ENCODE measurements at regions not wholly inside any gene's neighbourhood (a gene's known extent, or its start where the extent isn't known, plus 50 kb on each side); places are given as distances from the start of the nearest gene placed in this dataset.

DNA sequence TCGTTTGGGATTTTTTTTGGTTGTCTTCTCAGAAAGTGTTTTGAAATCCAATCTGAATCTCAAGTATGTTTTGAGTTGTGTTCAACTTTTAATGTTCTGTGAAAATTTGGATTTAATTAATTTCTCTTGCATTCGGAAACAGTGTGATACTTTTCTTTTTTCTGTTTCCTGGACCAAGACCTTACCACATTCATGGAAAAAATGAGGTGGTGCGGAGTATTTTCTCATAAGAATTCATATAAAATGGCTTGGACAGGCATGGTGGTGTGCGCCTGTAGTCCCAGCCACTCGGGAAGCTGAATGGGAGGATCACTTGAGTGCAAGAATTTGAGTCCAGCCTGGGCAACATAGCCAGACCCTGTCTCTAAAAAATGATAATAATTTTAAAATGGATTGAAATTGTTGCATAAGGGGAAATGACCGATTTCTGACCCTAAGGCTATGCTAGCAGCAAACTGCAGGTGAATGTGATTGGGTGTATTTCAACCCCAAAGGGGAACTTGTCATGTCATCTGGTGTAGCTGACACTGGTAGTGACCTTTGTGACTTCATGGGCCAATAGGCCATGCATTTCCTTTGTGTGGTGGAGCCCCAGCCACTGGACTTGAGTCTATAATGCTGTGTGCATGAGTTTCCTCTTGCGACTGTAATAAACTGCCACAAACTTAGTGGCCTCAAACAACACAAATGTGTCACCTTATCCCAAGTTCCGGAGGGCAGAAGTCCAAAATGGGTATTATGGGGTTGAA, 123.5 kb upstream of the RFLNA start:
- H3K27me3 ChIP-seq = no peaks in the 10 kb centered on the region
- H3K79me2 ChIP-seq (ENCODE audit: low read depth) = no peaks in the 10 kb centered on the region
- TF ChIP-seq EZH2 (IDR thresholded peaks at IDR 0.05) = no peak
- TF ChIP-seq EZH2phosphoT487 (IDR thresholded peaks at IDR 0.05) = no peak
- TF ChIP-seq CTCF (IDR thresholded peaks at IDR 0.05) = no peak
- no peaks in the 10 kb centered on the region for H3K36me3 ChIP-seq
- peaks cover 2% of the 10 kb centered on the region for H3K4me1 Mint-ChIP-seq
- no peaks in the 10 kb centered on the region for H4K20me1 ChIP-seq (ENCODE audit: low read depth)
- no peak for DNase-seq (ENCODE audit: low spot score)
- no peak overlapping the region for H3K4me3 ChIP-seq
- H3K9me3 Mint-ChIP-seq = peaks cover 3% of the 10 kb centered on the region
- H2AFZ ChIP-seq (replicated peaks) = no peak overlapping the region
- no peaks in the 10 kb centered on the region for H3K9me3 ChIP-seq (ENCODE audit: low read depth)
- H3K4me1 ChIP-seq = no peaks in the 10 kb centered on the region
- no peak overlapping the region for H3K9ac ChIP-seq
- H3K27ac Mint-ChIP-seq = no peak overlapping the region
- H3K4me2 ChIP-seq = no peak overlapping the region
- peaks cover 2% of the 10 kb centered on the region for H3K36me3 Mint-ChIP-seq
- H3K27me3 Mint-ChIP-seq (ENCODE audit: insufficient read depth, low read depth) = peaks cover 2% of the 10 kb centered on the region
- H3K27ac ChIP-seq = no peak overlapping the region
- H3F3A ChIP-seq (ENCODE audit: low read depth) = no peaks in the 10 kb centered on the region
- H3K4me3 Mint-ChIP-seq = no peak overlapping the region

DNA sequence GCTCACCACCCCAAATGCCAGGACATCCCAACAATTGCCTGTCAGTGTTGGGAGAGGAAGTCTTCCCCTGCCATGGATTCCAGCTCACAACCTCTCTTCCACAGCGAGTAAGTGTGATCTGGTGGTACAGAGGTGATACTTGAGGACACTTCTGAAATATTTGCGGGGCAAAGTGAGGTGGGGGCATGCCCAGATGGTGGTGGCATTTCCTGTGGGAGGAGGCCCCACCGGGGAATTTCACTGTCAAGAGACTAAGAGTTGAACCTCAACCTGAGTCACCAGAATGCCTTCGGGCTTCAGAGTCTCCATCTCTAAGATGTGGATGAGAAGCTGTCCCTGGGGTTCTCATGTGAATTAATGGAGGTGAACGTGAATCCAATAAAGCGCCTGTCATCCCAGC, 122.3 kb upstream of the RFLNA start:
- Histone ChIP-seq H3K27me3 (no peaks in the 10 kb centered on the region), H3K4me2 (no peak overlapping the region), H3K27ac (no peak overlapping the region), H3K79me2 (ENCODE audit: low read depth) (no peaks in the 10 kb centered on the region), H3K9me3 (ENCODE audit: low read depth) (no peaks in the 10 kb centered on the region), H3K4me1 (no peaks in the 10 kb centered on the region), H3K9ac (no peak overlapping the region), H3F3A (ENCODE audit: low read depth) (no peaks in the 10 kb centered on the region), H3K36me3 (no peaks in the 10 kb centered on the region), H3K4me3 (no peak overlapping the region), H4K20me1 (ENCODE audit: low read depth) (no peaks in the 10 kb centered on the region), H2AFZ (replicated peaks) (no peak overlapping the region)
- Mint-ChIP-seq H3K4me3 (no peak overlapping the region), H3K36me3 (peaks cover 2% of the 10 kb centered on the region), H3K27me3 (ENCODE audit: insufficient read depth, low read depth) (peaks cover 2% of the 10 kb centered on the region), H3K4me1 (peaks cover 6% of the 10 kb centered on the region), H3K9me3 (peaks cover under 1% of the 10 kb centered on the region), H3K27ac (no peak overlapping the region)
- TF ChIP-seq CTCF (IDR thresholded peaks at IDR 0.05) (no peak), EZH2 (IDR thresholded peaks at IDR 0.05) (no peak)
- no peak for DNase-seq (ENCODE audit: low spot score)

GRCh38 chr12:124173692-124174091, 121.2 kb upstream of the RFLNA start:
- no peaks in the 10 kb centered on the region for H3K27me3 ChIP-seq
- H3K36me3 ChIP-seq = no peaks in the 10 kb centered on the region
- Mint-ChIP-seq H3K9me3 (no peaks in the 10 kb centered on the region), H3K4me1 (peaks cover 6% of the 10 kb centered on the region), H3K36me3 (peaks cover 2% of the 10 kb centered on the region), H3K27ac (no peak overlapping the region), H3K27me3 (ENCODE audit: insufficient read depth, low read depth) (peaks cover 2% of the 10 kb centered on the region), H3K4me3 (no peak overlapping the region)
- no peak overlapping the region for H3K27ac ChIP-seq
- H3K4me2 ChIP-seq = no peak overlapping the region
- H3K9ac ChIP-seq = no peak overlapping the region
- no peak for DNase-seq (ENCODE audit: low spot score)
- no peaks in the 10 kb centered on the region for H3K9me3 ChIP-seq (ENCODE audit: low read depth)
- H3K79me2 ChIP-seq (ENCODE audit: low read depth) = no peaks in the 10 kb centered on the region
- no peaks in the 10 kb centered on the region for H3K4me1 ChIP-seq
- H3K4me3 ChIP-seq = no peak overlapping the region
- H3F3A ChIP-seq (ENCODE audit: low read depth) = no peaks in the 10 kb centered on the region
- H4K20me1 ChIP-seq (ENCODE audit: low read depth) = no peaks in the 10 kb centered on the region
- no peak overlapping the region for H2AFZ ChIP-seq (replicated peaks)
- TF ChIP-seq EZH2phosphoT487 (IDR thresholded peaks at IDR 0.05) = no peak
- TF ChIP-seq CTCF (IDR thresholded peaks at IDR 0.05) = no peak
- TF ChIP-seq EZH2 (IDR thresholded peaks at IDR 0.05) = no peak

Measured in neural progenitor cell (in vitro differentiated cells).